CD4-positive, alpha-beta memory T cell (primary cell): ENCODE measurements at regions not wholly inside any gene's neighbourhood (a gene's known extent, or its start where the extent isn't known, plus 50 kb on each side); places are given as distances from the start of the nearest gene placed in this dataset.
"Not testable (repeated sequence)": the region's sequence is repeated elsewhere in the genome, so short reads cannot be mapped to it uniquely, and the experiment has no call there.

Source experiments
- CTCF ChIA-PET: fragments of 350-600 bp; sonication (Branson Sonifier 250); formaldehyde crosslinking; loops from one replicate; lab custom pipeline; 2021; ENCODE audit warnings: inconsistent platforms; ENCODE audit not compliant: partially characterized antibody; lab: Charles Lee
- POLR2A ChIA-PET: fragments of 350-600 bp; sonication (Branson Sonifier 250); formaldehyde crosslinking; loops from one replicate; lab custom pipeline; 2021; ENCODE audit not compliant: partially characterized antibody; lab: Charles Lee
- DNase-seq, 5 donors: peaks; one replicate each; pipeline versions ENCODE4 v3.0.0 to v3.0.0-alpha.2; 2020 to 2022; ENCODE audit warnings: mixed read lengths in 1 of 5
- H3K27ac ChIP-seq: one replicate; pipeline ENCODE4 v1.7.0; 2013; ENCODE audit warnings: low read depth, low read length
- H3K27me3 ChIP-seq: 2 replicates; pipeline ENCODE4 v1.7.0; 2013; ENCODE audit warnings: mild to moderate bottlenecking, low read length, moderate library complexity; ENCODE audit not compliant: insufficient read depth
- H3K36me3 ChIP-seq: 2 replicates; pipeline ENCODE4 v1.7.0; 2013; ENCODE audit warnings: mild to moderate bottlenecking, low read length, moderate library complexity; ENCODE audit not compliant: insufficient read depth
- H3K4me1 ChIP-seq: 2 replicates; pipeline ENCODE4 v1.7.0; 2013; ENCODE audit warnings: mild to moderate bottlenecking, low read length, moderate library complexity; ENCODE audit not compliant: insufficient read depth
- H3K4me3 ChIP-seq, 2 donors: one replicate each; pipeline ENCODE4 v1.7.0; 2013; ENCODE audit warnings: low read length in 2 of 2, mild to moderate bottlenecking in 1 of 2
- H3K9me3 ChIP-seq, 2 donors: one replicate each; pipeline ENCODE4 v1.7.0; 2013; ENCODE audit warnings: low read length in 2 of 2, control low read depth in 1 of 2; ENCODE audit not compliant: control insufficient read depth in 1 of 2
- H3K27ac Mint-ChIP-seq, 7 donors: one replicate each; pipeline ENCODE4 v1.8.0; 2020 to 2021; ENCODE audit warnings: mixed read lengths in 7 of 7, mild to moderate bottlenecking in 6 of 7, inconsistent platforms in 3 of 7, moderate library complexity in 3 of 7
- H3K27me3 Mint-ChIP-seq, 2 donors: one replicate each; pipeline ENCODE4 v1.8.0; 2020 to 2021; ENCODE audit warnings: mixed read lengths in 2 of 2
- H3K36me3 Mint-ChIP-seq, 2 donors: one replicate each; pipeline ENCODE4 v1.8.0; 2020 to 2021; ENCODE audit warnings: mixed read lengths in 2 of 2, inconsistent platforms in 1 of 2, mild to moderate bottlenecking in 1 of 2
- H3K4me1 Mint-ChIP-seq, 4 donors: one replicate each; pipeline ENCODE4 v1.8.0; 2020 to 2021; ENCODE audit warnings: mixed read lengths in 4 of 4, mild to moderate bottlenecking in 1 of 4
- H3K4me3 Mint-ChIP-seq, 8 donors: one replicate each; pipeline ENCODE4 v1.8.0; 2020 to 2021; ENCODE audit warnings: mixed read lengths in 8 of 8, mild to moderate bottlenecking in 7 of 8, moderate library complexity in 6 of 8, inconsistent platforms in 3 of 8
- H3K9me3 Mint-ChIP-seq, 8 donors: one replicate each; pipeline ENCODE4 v1.8.0; 2020 to 2021; ENCODE audit warnings: mixed read lengths in 8 of 8, mild to moderate bottlenecking in 5 of 8, inconsistent platforms in 3 of 8, moderate library complexity in 1 of 8
- intact Hi-C: fragments of 100-400 bp; cut with micrococcal nuclease; formaldehyde crosslinking; loops from one replicate; pipeline ENCODE4 v1.15.1; 2023

- H3K27ac ChIP-seq = no peak overlapping the region
- H3K36me3 Mint-ChIP-seq = no peaks in the 10 kb centered on the region
- intact Hi-C loops = no loop called here
- no peak overlapping the region for H3K4me3 Mint-ChIP-seq
- H3K4me3 ChIP-seq = no peak overlapping the region
- no peaks in the 10 kb centered on the region for H3K36me3 ChIP-seq
- no peaks in the 10 kb centered on the region for H3K27me3 Mint-ChIP-seq
- H3K27ac Mint-ChIP-seq = no peak overlapping the region
- ChIA-PET POLR2A (no interaction called here), CTCF (no interaction called here)
- H3K27me3 ChIP-seq = no peaks in the 10 kb centered on the region
- H3K4me1 Mint-ChIP-seq = no peaks in the 10 kb centered on the region
- H3K9me3 Mint-ChIP-seq = peaks cover 0 to 9% (median 4%) of the 10 kb centered on the region in 8 donors
- no peaks in the 10 kb centered on the region for H3K9me3 ChIP-seq
- no peak for DNase-seq
- H3K4me1 ChIP-seq = no peaks in the 10 kb centered on the region
Observed at GRCh38 chr4:66554826-66555225, 884.5 kb upstream of the EPHA5 start.

DNA sequence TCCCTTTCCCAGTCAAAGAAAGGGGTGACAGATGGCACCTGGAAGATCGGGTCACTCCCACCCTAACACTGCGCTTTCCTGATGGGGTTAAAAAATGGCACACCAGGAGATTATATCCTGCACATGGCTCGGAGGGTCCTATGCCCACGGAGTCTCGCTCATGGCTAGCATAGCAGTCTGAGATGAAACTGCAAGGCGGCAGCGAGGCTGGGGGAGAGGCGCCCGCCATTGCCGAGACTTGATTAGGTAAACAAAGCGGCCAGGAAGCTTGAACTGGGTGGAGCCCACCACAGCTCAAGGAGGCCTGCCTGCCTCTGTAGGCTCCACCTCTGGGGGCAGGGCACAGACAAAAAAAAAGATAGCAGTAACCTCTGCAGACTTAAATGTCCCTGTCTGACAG lies 875.0 kb upstream of the EPHA5 start:
- DNase-seq, POLR2A ChIA-PET, H3K4me1 ChIP-seq, H3K4me3 ChIP-seq, H3K36me3 ChIP-seq, intact Hi-C loops, CTCF ChIA-PET, H3K4me1 Mint-ChIP-seq, H3K27ac ChIP-seq, H3K27me3 Mint-ChIP-seq, H3K27me3 ChIP-seq, H3K4me3 Mint-ChIP-seq, H3K27ac Mint-ChIP-seq, H3K36me3 Mint-ChIP-seq, H3K9me3 ChIP-seq: not testable (repeated sequence)
- peaks cover 0 to 41% (median 13%) of the 10 kb centered on the region in 8 donors for H3K9me3 Mint-ChIP-seq

DNA sequence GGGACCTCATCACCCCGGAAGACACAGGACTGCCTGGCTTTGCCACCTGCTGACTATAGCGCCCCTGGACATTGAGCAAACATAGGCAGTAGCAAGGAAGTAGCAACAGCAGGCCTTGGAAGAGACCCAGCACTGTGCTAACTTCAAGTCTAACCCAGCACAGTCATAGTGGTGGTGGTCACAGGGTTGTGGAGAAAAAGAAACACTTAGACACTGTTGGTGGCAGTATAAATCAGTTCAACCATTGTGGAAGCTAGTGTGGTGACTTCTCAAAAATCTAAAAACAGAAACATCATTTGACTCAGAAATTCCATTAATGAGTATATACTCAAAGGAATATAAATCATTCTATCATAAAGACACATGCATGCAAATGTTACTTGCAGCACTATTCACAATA lies 874.0 kb upstream of the EPHA5 start:
- intact Hi-C loops = no loop called here
- ChIA-PET POLR2A (no interaction called here), CTCF (no interaction called here)
- no peaks in the 10 kb centered on the region for H3K27me3 Mint-ChIP-seq
- Histone ChIP-seq H3K4me3 (no peak overlapping the region), H3K9me3 (no peaks in the 10 kb centered on the region), H3K27ac (no peak overlapping the region), H3K4me1 (no peaks in the 10 kb centered on the region), H3K27me3 (no peaks in the 10 kb centered on the region), H3K36me3 (no peaks in the 10 kb centered on the region)
- H3K27ac Mint-ChIP-seq = no peak overlapping the region
- H3K9me3 Mint-ChIP-seq = peaks cover 0 to 32% (median 12%) of the 10 kb centered on the region in 8 donors
- no peak for DNase-seq
- no peak overlapping the region for H3K4me3 Mint-ChIP-seq
- no peaks in the 10 kb centered on the region for H3K4me1 Mint-ChIP-seq
- peaks cover 0 to 2% of the 10 kb centered on the region in 2 donors for H3K36me3 Mint-ChIP-seq

DNA sequence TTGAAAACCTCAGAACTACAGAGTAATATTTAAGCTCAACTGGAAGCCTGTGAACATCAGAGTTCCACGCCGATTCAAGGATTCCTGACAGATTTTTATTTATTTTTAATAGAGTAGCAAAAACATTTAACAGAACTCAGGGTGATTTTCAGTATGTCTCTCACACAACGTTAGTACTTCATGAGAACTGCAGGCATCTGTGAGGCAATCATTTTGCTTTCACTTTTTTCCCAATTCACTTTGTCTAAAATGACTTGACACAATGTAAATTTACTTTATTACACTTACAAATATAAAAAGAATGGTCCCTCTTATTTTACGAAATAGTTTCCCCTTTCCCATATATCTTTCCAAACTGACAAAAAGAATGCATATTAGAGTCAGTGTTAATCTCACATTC lies 869.5 kb upstream of the EPHA5 start:
- Histone ChIP-seq H3K27ac (no peak overlapping the region), H3K4me1 (no peaks in the 10 kb centered on the region), H3K27me3 (no peaks in the 10 kb centered on the region), H3K36me3 (no peaks in the 10 kb centered on the region), H3K4me3 (no peak overlapping the region), H3K9me3 (no peaks in the 10 kb centered on the region)
- Mint-ChIP-seq H3K36me3 (peaks cover 0 to 2% of the 10 kb centered on the region in 2 donors), H3K9me3 (peaks cover 0 to 13% (median 8%) of the 10 kb centered on the region in 8 donors), H3K4me3 (no peak overlapping the region), H3K27ac (no peak overlapping the region), H3K27me3 (no peaks in the 10 kb centered on the region), H3K4me1 (no peaks in the 10 kb centered on the region)
- intact Hi-C loops = no loop called here
- no peak for DNase-seq
- ChIA-PET POLR2A (no interaction called here), CTCF (no interaction called here)

- H3K36me3 Mint-ChIP-seq = no peaks in the 10 kb centered on the region
- CTCF ChIA-PET = no interaction called here
- POLR2A ChIA-PET = no interaction called here
- Histone ChIP-seq H3K27me3 (no peaks in the 10 kb centered on the region), H3K27ac (no peak overlapping the region), H3K9me3 (no peaks in the 10 kb centered on the region), H3K4me3 (no peak overlapping the region), H3K36me3 (no peaks in the 10 kb centered on the region), H3K4me1 (no peaks in the 10 kb centered on the region)
- H3K4me3 Mint-ChIP-seq = no peak overlapping the region
- intact Hi-C loops = no loop called here
- H3K27ac Mint-ChIP-seq = no peak overlapping the region
- peaks cover 0 to 16% (median 10%) of the 10 kb centered on the region in 8 donors for H3K9me3 Mint-ChIP-seq
- H3K4me1 Mint-ChIP-seq = no peaks in the 10 kb centered on the region
- H3K27me3 Mint-ChIP-seq = no peaks in the 10 kb centered on the region
- DNase-seq = no peak
Observed at GRCh38 chr4:66524781-66525180, 854.5 kb upstream of the EPHA5 start.

DNA sequence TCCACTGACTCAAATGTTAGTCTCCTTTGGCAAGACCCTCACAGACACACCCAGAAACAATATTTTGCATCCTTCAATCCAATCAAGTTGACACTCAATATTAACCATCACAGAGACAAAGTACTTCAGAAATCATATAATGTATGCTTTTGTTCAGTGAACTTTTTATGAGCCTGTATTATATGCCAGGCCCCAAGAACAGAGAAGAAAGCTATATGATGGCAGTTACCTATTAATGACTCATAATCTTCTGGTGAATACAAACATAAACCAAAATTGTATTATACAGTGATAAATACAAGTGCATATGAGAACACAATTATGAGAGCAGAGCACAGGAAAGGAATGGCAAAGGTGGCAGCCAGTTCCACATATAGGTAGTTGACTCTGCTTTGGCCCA lies 852.0 kb upstream of the EPHA5 start:
- ChIA-PET POLR2A (no interaction called here), CTCF (no interaction called here)
- H3K27ac ChIP-seq = no peak overlapping the region
- no peaks in the 10 kb centered on the region for H3K36me3 ChIP-seq
- H3K27ac Mint-ChIP-seq = no peak overlapping the region
- no peaks in the 10 kb centered on the region for H3K4me1 Mint-ChIP-seq
- DNase-seq = no peak
- no peaks in the 10 kb centered on the region for H3K4me1 ChIP-seq
- H3K4me3 Mint-ChIP-seq = no peak overlapping the region
- intact Hi-C loops = no loop called here
- H3K9me3 ChIP-seq = no peaks in the 10 kb centered on the region
- no peak overlapping the region for H3K4me3 ChIP-seq
- H3K27me3 ChIP-seq = no peaks in the 10 kb centered on the region
- no peaks in the 10 kb centered on the region for H3K27me3 Mint-ChIP-seq
- no peaks in the 10 kb centered on the region for H3K36me3 Mint-ChIP-seq
- H3K9me3 Mint-ChIP-seq = peaks cover 0 to 7% (median 5%) of the 10 kb centered on the region in 8 donors

GRCh38 chr4:66516940-66517339 lies 846.7 kb upstream of the EPHA5 start:
- DNase-seq = no peak
- intact Hi-C loops = no loop called here

DNA sequence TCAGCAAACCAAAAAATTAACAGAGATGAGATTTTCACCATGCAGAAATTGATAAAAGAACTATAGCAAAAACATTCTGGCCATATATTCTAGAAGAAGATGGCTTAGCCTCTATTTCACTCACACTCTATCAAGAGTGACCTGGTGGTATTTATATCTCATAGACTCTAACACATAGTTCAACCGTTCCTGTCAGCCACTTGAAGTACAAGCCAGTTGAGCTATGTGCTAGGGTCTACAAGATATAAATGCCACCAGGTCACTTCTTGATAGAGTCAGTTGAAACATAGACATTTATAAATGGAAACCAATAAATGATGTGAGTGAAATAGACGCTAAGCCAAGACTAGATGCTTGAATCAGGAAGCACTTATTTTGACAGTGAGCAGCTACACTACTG lies 836.7 kb upstream of the EPHA5 start:
- POLR2A ChIA-PET = no interaction called here
- H3K9me3 ChIP-seq = no peaks in the 10 kb centered on the region
- no peaks in the 10 kb centered on the region for H3K4me1 ChIP-seq
- H3K27ac ChIP-seq = no peak overlapping the region
- CTCF ChIA-PET = no interaction called here
- H3K36me3 ChIP-seq = no peaks in the 10 kb centered on the region
- H3K9me3 Mint-ChIP-seq = peaks cover 0 to 12% (median 3%) of the 10 kb centered on the region in 8 donors
- H3K27me3 ChIP-seq = no peaks in the 10 kb centered on the region
- H3K36me3 Mint-ChIP-seq = no peaks in the 10 kb centered on the region
- H3K27ac Mint-ChIP-seq = no peak overlapping the region
- H3K4me1 Mint-ChIP-seq = no peaks in the 10 kb centered on the region
- intact Hi-C loops = no loop called here
- no peak overlapping the region for H3K4me3 ChIP-seq
- H3K27me3 Mint-ChIP-seq = no peaks in the 10 kb centered on the region
- DNase-seq = no peak
- H3K4me3 Mint-ChIP-seq = no peak overlapping the region

More at GRCh38 chr4:66516940-66517339, 846.7 kb upstream of the EPHA5 start:
- no peaks in the 10 kb centered on the region for H3K36me3 Mint-ChIP-seq
- H3K4me1 Mint-ChIP-seq = no peaks in the 10 kb centered on the region
- no peak overlapping the region for H3K4me3 Mint-ChIP-seq
- no peaks in the 10 kb centered on the region for H3K9me3 ChIP-seq
- H3K4me1 ChIP-seq = no peaks in the 10 kb centered on the region
- H3K4me3 ChIP-seq = no peak overlapping the region
- no peaks in the 10 kb centered on the region for H3K27me3 ChIP-seq
- H3K27ac Mint-ChIP-seq = no peak overlapping the region
- no peak overlapping the region for H3K27ac ChIP-seq
- ChIA-PET CTCF (no interaction called here), POLR2A (no interaction called here)
- H3K9me3 Mint-ChIP-seq = peaks cover 0 to 6% (median 1%) of the 10 kb centered on the region in 8 donors
- no peaks in the 10 kb centered on the region for H3K27me3 Mint-ChIP-seq
- no peaks in the 10 kb centered on the region for H3K36me3 ChIP-seq
